GM23248 (cell line): ENCODE measurements at regions not wholly inside any gene's neighbourhood (a gene's known extent, or its start where the extent isn't known, plus 50 kb on each side); places are given as distances from the start of the nearest gene placed in this dataset.

ENCODE experiments used
- DNase-seq: peaks from one replicate; pipeline ENCODE4 v3.0.0-alpha.2; 2015
- H2AFZ ChIP-seq: fragments of 200-600 bp; sonication (generic); 2 replicates; pipeline ENCODE4 v1.6.1; 2016; ENCODE audit warnings: antibody characterized with exemption
- H3F3A ChIP-seq: fragments of 200-600 bp; sonication (generic); 2 replicates; pipeline ENCODE4 v1.6.1; 2016; ENCODE audit warnings: mild to moderate bottlenecking, antibody characterized with exemption, mixed run types; ENCODE audit not compliant: insufficient read depth
- H3K27ac ChIP-seq: fragments of 200-600 bp; sonication (generic); 2 replicates; pipeline ENCODE4 v1.5.1; 2016; ENCODE audit warnings: mild to moderate bottlenecking
- H3K27me3 ChIP-seq: fragments of 200-600 bp; sonication (generic); replicated peaks from 2 replicates; pipeline ENCODE4 v1.6.1; 2016; ENCODE audit warnings: mild to moderate bottlenecking; ENCODE audit not compliant: insufficient read depth
- H3K36me3 ChIP-seq: fragments of 200-600 bp; sonication (generic); 2 replicates; pipeline ENCODE4 v1.6.1; 2016; ENCODE audit warnings: low read depth, mild to moderate bottlenecking
- H3K4me1 ChIP-seq: fragments of 200-600 bp; sonication (generic); 2 replicates; pipeline ENCODE4 v1.6.1; 2016; ENCODE audit warnings: mild to moderate bottlenecking; ENCODE audit not compliant: insufficient read depth
- H3K4me2 ChIP-seq: fragments of 200-600 bp; sonication (generic); one replicate; pipeline ENCODE4 v1.6.1; 2016; ENCODE audit warnings: mild to moderate bottlenecking; ENCODE audit not compliant: unreplicated experiment
- H3K4me3 ChIP-seq: fragments of 200-600 bp; sonication (generic); 2 replicates; pipeline ENCODE4 v1.5.1; 2016; ENCODE audit warnings: mild to moderate bottlenecking
- H3K79me2 ChIP-seq: fragments of 200-600 bp; sonication (generic); 2 replicates; pipeline ENCODE4 v1.6.1; 2016; ENCODE audit warnings: mild to moderate bottlenecking; ENCODE audit not compliant: insufficient read depth
- H3K9ac ChIP-seq: fragments of 200-600 bp; sonication (generic); 2 replicates; pipeline ENCODE4 v1.6.1; 2016; ENCODE audit warnings: mild to moderate bottlenecking
- H3K9me2 ChIP-seq: fragments of 200-600 bp; sonication (generic); 2 replicates; pipeline ENCODE4 v1.6.1; 2016; ENCODE audit warnings: mixed run types, mild to moderate bottlenecking, moderate library complexity; ENCODE audit not compliant: insufficient read depth
- H3K9me3 ChIP-seq: fragments of 200-600 bp; sonication (generic); one replicate; pipeline ENCODE4 v1.6.1; 2017; ENCODE audit warnings: low read depth
- H4K20me1 ChIP-seq: fragments of 200-600 bp; sonication (generic); 2 replicates; pipeline ENCODE4 v1.6.0; 2016; ENCODE audit not compliant: insufficient read depth
- EZH2 ChIP-seq: fragments of 200-600 bp; sonication (generic); IDR thresholded peaks from 2 replicates; pipeline ENCODE4 v1.6.1; 2018; ENCODE audit warnings: antibody characterized with exemption, mild to moderate bottlenecking; ENCODE audit not compliant: insufficient read depth, poor library complexity, severe bottlenecking
- EZH2phosphoT487 ChIP-seq: fragments of 200-600 bp; sonication (generic); IDR thresholded peaks from 2 replicates; pipeline ENCODE4 v1.6.1; 2018; ENCODE audit warnings: antibody characterized with exemption, moderate library complexity, mild to moderate bottlenecking, low read depth; ENCODE audit not compliant: insufficient read depth
- WGBS, 2 experiments: methylation state at CpG; one replicate each; pipeline ENCODE4 v1.1.6; 2015 to 2017; ENCODE audit warnings: low lambda C conversion rate in 2 of 2, low coverage in 1 of 2; ENCODE audit errors: missing lambda C conversion rate in 2 of 2; 5-methylcytosine and 5-hydroxymethylcytosine counted together
- in situ Hi-C: fragments of 300-500 bp; cut with MboI; formaldehyde crosslinking; loops from 2 replicates; pipeline ENCODE4 v1.15.0; 2020

- H3F3A ChIP-seq = peaks cover 59% of the 10 kb centered on the region
- peak overlapping the region; percentile 100 for H3K27ac ChIP-seq
- H2AFZ ChIP-seq = no peak overlapping the region
- peak overlapping the region; percentile 97 for H3K9ac ChIP-seq
- in situ Hi-C loops = no loop called here
- H3K27me3 ChIP-seq = no peaks in the 10 kb centered on the region
- peaks cover 88% of the 10 kb centered on the region for H3K79me2 ChIP-seq
- peaks cover 29% of the 10 kb centered on the region for H3K36me3 ChIP-seq
- no peaks in the 10 kb centered on the region for H3K9me2 ChIP-seq
- no peaks in the 10 kb centered on the region for H3K9me3 ChIP-seq
- peak overlapping the region; percentile 76 for H3K4me3 ChIP-seq
- TF ChIP-seq EZH2phosphoT487 = no peak
- TF ChIP-seq EZH2 = no peak
- peak; percentile 81 for DNase-seq
- peaks cover 33% of the 10 kb centered on the region for H3K4me1 ChIP-seq
- no peaks in the 10 kb centered on the region for H4K20me1 ChIP-seq
- WGBS, 2 experiments = 1% methylated on average over 30 to 42 of the region's 57 CpGs
- H3K4me2 ChIP-seq = peak overlapping the region; percentile 99
Measured at GRCh38 chr22:46070215-46070802, 80.0 kb upstream of the PPARA start.

- WGBS, 2 experiments = 0 to 2% methylated on average over 10 to 25 of the region's 112 CpGs
- Histone ChIP-seq H3K27ac (peak overlapping the region; percentile 100), H3K9me3 (no peaks in the 10 kb centered on the region), H3K4me3 (peak overlapping the region; percentile 97), H3F3A (peaks cover 63% of the 10 kb centered on the region), H3K4me2 (peak overlapping the region; percentile 99), H3K9ac (peak overlapping the region; percentile 99), H3K79me2 (peaks cover 88% of the 10 kb centered on the region), H3K36me3 (peaks cover 34% of the 10 kb centered on the region), H3K27me3 (no peaks in the 10 kb centered on the region), H3K4me1 (peaks cover 29% of the 10 kb centered on the region), H4K20me1 (no peaks in the 10 kb centered on the region), H3K9me2 (no peaks in the 10 kb centered on the region), H2AFZ (no peak overlapping the region)
- DNase-seq = peak; percentile 83
- in situ Hi-C loops = no loop called here
- TF ChIP-seq EZH2 (no peak), EZH2phosphoT487 (no peak)
Measured at GRCh38 chr22:46070803-46071450, 79.4 kb upstream of the PPARA start.

GRCh38 chr22:46071451-46072109 is 78.7 kb upstream of the PPARA start:
- H3K79me2 ChIP-seq = peaks cover 88% of the 10 kb centered on the region
- H3K9me3 ChIP-seq = no peaks in the 10 kb centered on the region
- H3F3A ChIP-seq = peaks cover 69% of the 10 kb centered on the region
- peak overlapping the region; percentile 99 for H3K27ac ChIP-seq
- in situ Hi-C loops = no loop called here
- peak overlapping the region; percentile 24 for H3K4me2 ChIP-seq
- H3K9me2 ChIP-seq = no peaks in the 10 kb centered on the region
- 0 to 2% methylated on average over 42 to 80 of the region's 109 CpGs for WGBS, 2 experiments
- no peak overlapping the region for H2AFZ ChIP-seq
- H3K4me3 ChIP-seq = peak overlapping the region; percentile 97
- no peaks in the 10 kb centered on the region for H4K20me1 ChIP-seq
- H3K27me3 ChIP-seq = no peaks in the 10 kb centered on the region
- DNase-seq = peak; percentile 97
- no peak for TF ChIP-seq EZH2phosphoT487
- no peak for TF ChIP-seq EZH2
- peaks cover 38% of the 10 kb centered on the region for H3K36me3 ChIP-seq
- H3K9ac ChIP-seq = peak overlapping the region; percentile 99
- peaks cover 23% of the 10 kb centered on the region for H3K4me1 ChIP-seq

- Histone ChIP-seq H3K9me2 (no peaks in the 10 kb centered on the region), H4K20me1 (no peaks in the 10 kb centered on the region), H3K27ac (peak overlapping the region; percentile 99), H2AFZ (no peak overlapping the region), H3K9me3 (no peaks in the 10 kb centered on the region), H3K79me2 (peaks cover 88% of the 10 kb centered on the region), H3K4me3 (peak overlapping the region; percentile 97), H3K4me1 (peaks cover 15% of the 10 kb centered on the region), H3K9ac (peak overlapping the region; percentile 99), H3K4me2 (peak overlapping the region; percentile 96), H3K27me3 (no peaks in the 10 kb centered on the region), H3F3A (peaks cover 69% of the 10 kb centered on the region), H3K36me3 (peaks cover 38% of the 10 kb centered on the region)
- in situ Hi-C loops = no loop called here
- 0 to 1% methylated on average over 38 to 73 of the region's 81 CpGs for WGBS, 2 experiments
- peak; percentile 92 for DNase-seq
- no peak for TF ChIP-seq EZH2phosphoT487
Measured at GRCh38 chr22:46072110-46072881, 78.0 kb upstream of the PPARA start.
